UCSD-AML1 (cell line): ENCODE measurements at regions not wholly inside any gene's neighbourhood (a gene's known extent, or its start where the extent isn't known, plus 50 kb on each side); places are given as distances from the start of the nearest gene placed in this dataset.

Source experiments
- DNase-seq: peaks from one replicate; lab custom pipeline; 2025; ENCODE audit not compliant: unreplicated experiment; lab: John Stamatoyannopoulos, UW

DNA sequence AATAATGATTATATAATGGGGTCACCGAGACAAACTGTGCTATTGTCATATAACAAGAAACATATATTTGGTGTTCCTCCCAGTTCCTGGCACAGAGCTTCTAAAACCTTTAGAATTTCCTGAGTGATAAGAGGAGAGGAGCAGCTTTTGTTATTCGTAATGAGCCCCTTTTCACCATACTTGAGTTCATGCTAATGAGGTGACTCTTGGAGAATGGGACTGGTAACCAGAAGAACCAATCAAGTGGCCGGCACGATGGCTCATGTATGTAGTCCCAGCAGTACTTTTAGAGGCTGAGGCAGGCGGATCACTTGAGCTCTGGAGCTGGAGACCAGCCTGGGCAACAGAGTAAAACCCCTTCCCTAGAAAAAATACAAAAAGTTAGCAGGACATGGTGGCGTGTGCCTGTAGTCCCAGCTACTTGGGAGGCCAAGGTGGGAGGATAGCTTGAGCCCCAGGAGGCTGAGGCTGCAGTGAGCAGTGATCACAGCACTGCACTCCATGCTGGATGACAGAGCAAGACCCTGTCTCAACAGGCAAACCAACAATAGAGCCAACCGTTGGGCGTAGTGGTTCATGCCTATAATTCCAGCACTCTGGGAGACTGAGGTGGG is 62.7 kb upstream of the FTH1 start:
- no peak for DNase-seq

DNA sequence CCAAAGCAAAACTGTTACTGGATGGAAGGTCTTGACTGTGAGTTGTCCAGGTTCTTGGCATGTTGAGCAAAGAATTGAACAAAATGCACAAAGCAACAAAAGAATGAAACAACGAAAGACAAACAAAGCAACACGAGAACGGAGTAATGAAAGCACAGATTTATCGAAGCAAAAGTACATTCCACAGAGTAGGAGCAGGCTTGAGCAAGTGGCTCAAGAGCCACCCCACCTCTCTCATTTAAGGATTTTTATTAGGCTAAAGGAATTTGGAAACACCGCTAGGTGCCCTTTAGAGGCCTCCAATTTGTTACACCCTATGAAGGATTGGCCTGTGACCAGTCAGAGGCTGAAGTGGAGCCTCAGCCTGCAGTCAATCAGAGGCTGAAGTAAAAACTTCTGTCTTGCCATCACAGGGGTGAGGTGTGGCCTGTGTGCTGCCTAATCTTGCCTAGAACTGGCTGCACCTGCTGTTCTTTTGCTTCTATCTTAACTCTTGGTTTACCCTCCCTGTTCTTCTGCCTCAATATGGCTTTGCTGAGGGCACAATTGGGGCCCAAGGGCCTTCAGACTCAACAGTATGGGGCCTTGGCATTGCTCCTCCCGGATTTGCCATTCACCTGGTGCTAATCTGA is 59.4 kb upstream of the FTH1 start:
- no peak for DNase-seq

DNA sequence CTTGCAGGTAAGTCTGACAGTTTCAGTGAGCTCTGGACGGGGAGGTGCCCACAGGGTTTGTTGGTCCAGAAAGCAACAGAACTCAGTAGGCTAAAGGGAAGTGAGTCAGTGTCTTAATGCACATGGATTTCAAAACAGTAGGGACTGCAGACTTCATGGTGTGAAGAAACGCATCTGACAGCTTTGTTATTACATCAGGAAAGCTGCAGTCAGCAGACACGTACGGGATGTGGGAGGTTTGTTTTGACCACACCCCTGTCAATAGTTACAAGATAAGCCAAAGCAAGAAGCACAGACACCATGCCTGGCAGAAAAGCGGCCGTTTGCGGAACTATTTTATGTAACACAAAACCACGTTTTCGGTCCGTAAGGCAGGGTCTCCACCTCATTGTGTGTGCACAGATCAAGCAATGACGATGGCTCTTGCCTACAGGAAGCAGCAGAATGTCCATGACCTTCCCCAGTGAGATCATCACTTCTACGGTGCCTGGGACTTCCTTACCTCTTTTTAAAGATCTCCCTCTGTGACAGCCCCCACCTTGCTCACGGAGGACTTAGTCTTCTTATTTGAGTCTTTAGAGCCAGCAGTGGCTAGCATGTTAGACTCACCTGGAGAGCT is 58.2 kb upstream of the FTH1 start:
- peak; percentile 82 for DNase-seq

DNA sequence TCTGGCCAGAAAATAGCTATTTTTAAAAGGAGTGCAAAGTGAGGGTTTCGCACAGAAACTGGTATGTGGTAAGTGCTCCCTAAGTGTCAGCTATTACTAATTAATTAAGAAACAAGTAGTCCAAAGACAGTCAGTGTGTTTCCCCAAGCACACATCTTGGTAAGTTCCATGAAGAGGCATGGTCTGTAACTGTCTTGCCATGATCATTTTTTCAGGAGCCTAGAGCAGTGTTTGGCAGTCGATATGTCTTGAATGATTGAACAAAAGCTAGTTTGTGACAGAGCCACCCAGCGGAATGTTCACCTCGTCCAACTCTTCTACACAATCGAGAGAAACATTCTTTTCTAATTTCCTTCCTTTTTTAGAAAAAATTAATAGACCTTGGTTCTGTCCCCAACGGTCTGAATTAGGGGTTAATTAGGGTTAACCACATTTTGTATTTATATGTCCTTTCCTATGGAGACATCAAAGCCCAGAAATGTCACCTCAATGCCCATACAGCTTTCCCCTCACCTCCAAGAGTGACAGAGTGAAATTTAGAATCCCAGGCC is 57.6 kb upstream of the FTH1 start:
- DNase-seq: no peak

DNA sequence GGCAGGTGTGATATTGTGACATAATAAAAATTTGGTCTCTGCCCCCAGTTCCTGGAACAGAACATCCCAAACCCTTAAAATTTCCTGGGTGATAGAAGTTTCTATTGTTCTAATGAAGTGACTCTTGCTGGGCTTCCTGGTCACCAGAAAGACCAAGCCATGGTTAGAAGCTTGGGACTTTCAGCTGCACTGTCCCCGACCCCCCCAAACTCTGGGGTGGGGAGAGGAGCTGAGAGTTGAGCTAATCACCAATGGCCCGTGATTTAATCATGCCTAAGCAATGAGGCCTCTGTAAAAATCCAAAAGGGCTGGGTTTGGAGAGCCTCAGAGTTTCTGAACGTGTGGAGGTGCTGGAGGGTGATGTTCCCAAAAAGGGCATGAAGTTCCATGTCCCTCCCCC is 54.8 kb upstream of the FTH1 start:
- no peak for DNase-seq

DNA sequence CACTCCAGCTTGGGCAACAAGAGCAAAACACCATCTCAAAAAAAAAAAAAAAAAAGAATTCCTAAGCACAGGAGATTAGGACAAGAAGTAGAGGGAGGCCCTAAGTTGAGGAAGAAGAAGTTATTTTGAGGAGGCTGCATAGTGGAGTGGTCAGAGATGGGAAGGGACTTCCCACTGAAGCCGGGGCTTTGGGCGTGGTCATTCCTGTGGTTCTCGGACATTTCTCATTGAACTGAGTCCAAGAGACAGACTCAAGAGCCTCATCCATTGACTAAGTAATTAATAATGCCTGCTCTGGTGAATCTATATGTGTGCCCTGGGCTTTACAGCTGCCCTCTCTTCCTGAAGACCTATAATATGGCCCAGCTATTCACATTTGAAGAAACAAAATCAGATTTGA is 53.2 kb upstream of the FTH1 start:
- DNase-seq: no peak

DNA sequence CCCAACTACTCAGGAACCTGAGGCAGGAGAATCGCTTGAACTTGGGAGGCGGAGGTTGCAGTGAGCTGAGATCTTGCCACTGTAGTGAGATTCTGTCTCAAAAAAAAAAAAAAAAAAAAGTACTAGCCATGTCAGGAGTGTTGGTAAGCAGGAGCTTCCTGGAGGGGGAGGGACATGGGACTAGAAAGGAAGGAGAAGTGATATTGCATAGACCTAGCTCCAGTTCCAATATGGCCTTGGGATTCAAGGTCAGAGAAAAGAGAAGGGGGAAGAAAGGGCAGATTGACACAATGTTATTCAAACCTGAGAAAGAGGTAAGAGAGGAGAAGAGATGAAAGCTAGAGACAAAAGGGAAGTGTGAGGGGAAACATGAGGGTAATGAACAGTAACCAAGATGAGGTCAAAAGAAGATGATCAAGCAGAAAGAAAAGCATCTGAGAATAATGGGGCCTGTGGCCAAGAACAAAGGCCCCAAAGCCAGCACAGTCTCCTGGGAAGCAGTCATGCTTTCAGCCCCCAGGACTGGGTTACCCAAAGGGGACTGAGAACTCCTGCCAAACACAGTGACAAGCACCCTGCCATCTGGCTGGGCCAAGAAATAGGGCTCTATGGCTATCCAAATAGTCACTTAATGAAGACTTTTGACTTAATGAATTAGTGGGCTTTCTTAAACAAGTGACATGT is 51.7 kb upstream of the FTH1 start:
- DNase-seq: no peak

DNA sequence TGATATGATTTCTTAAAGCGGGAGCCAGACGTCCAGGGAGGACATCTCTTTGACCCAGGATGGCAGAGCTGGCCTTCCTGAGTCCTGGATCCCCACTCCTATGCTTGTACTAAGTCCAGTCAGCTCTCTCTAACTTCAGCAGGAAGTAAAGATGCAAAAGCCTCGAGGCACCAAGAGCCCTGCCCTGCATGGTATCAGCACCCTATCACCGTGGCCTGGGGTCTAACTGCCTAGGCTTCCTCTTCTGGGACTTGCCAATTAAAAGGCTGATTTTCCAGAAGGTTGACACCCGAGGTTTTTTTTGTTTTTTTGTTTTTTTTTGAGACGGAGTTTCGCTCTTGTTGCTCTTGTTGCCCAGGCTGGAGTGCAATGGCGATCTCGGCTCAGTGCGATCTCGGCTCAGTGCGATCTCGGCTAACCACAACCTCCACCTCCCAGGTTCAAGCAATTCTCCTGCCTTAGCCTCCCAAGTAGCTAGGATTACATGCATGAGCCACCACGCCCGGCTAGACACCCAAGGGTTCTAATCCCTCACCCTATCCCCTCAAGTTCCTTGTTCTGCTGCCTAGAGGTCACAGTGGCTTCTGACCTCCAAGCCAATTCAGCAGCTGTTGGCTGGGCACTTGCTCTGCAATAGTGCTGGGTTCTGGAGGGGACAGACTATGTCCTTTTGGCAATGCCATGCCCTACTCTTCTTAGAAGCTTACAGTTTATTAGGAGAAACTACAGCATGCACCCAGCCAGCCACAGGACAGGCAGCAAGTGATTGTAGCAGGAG is 50.6 kb upstream of the FTH1 start:
- DNase-seq: no peak
